Activated CD4-positive, alpha-beta T cell treated with anti-CD3 and anti-CD28 coated beads for 24 hours (primary cell): ENCODE measurements at regions not wholly inside any gene's neighbourhood (a gene's known extent, or its start where the extent isn't known, plus 50 kb on each side); places are given as distances from the start of the nearest gene placed in this dataset.

Source experiments
- DNase-seq, 2 donors: peaks; one replicate each; pipeline ENCODE4 v3.0.0-alpha.2; 2020; ENCODE audit warnings: low read depth in 2 of 2

GRCh38 chr10:113441686-113442270 lies 111.1 kb upstream of the HABP2 start:
- DNase-seq, result no peak

- DNase-seq, result no peak
Observed at GRCh38 chr10:113442336-113442735, 110.5 kb upstream of the HABP2 start.

- DNase-seq, result no peak
Observed at GRCh38 chr10:113443141-113443925, 109.5 kb upstream of the HABP2 start.

- DNase-seq, result no peak
Observed at GRCh38 chr10:113444766-113445365, 108.0 kb upstream of the HABP2 start.

- DNase-seq, result no peak
Observed at GRCh38 chr10:113445736-113446135, 107.1 kb upstream of the HABP2 start.

- DNase-seq, result no peak
Observed at GRCh38 chr10:113446739-113447138, 106.1 kb upstream of the HABP2 start.

- DNase-seq, result no peak
Observed at GRCh38 chr10:113447278-113447677, 105.6 kb upstream of the HABP2 start.

GRCh38 chr10:113449006-113449695 lies 103.7 kb upstream of the HABP2 start:
- DNase-seq, result no peak

- no peak for DNase-seq
Observed at GRCh38 chr10:113450046-113450804, 102.6 kb upstream of the HABP2 start.

GRCh38 chr10:113450906-113451305 lies 101.9 kb upstream of the HABP2 start:
- DNase-seq, result no peak

GRCh38 chr10:113452146-113452845 lies 100.6 kb upstream of the HABP2 start:
- DNase-seq, result no peak

- DNase-seq, result no peak
Observed at GRCh38 chr10:113453351-113453750, 99.5 kb upstream of the HABP2 start.

GRCh38 chr10:113454341-113455061 lies 98.4 kb upstream of the HABP2 start:
- peak in 1 of 2 donors; percentile 3 for DNase-seq

- no peak for DNase-seq
Observed at GRCh38 chr10:113455947-113456346, 96.9 kb upstream of the HABP2 start.

- DNase-seq, result no peak
Observed at GRCh38 chr10:113456741-113457140, 96.1 kb upstream of the HABP2 start.

GRCh38 chr10:113457408-113457807 lies 95.4 kb upstream of the HABP2 start:
- no peak for DNase-seq

- DNase-seq, result no peak
Observed at GRCh38 chr10:113458451-113458850, 94.4 kb upstream of the HABP2 start.

GRCh38 chr10:113458944-113459343 lies 93.9 kb upstream of the HABP2 start:
- no peak for DNase-seq

GRCh38 chr10:113459626-113460280 lies 93.1 kb upstream of the HABP2 start:
- DNase-seq, result no peak

- DNase-seq, result no peak
Observed at GRCh38 chr10:113463083-113463482, 89.8 kb upstream of the HABP2 start.
